ENCODE measurements at regions not wholly inside any gene's neighbourhood (a gene's known extent, or its start where the extent isn't known, plus 50 kb on each side); places are given as distances from the start of the nearest gene placed in this dataset.

GRCh38 chr10:94186722-94187121, 176.0 kb downstream of the NOC3L start:
- H3K79me2 ChIP-seq (ENCODE audit: control insufficient read depth in 1 of 2, insufficient read depth in 2 of 2, low read length in 2 of 2) = no peaks in the 10 kb centered on the region
- no peaks in the 10 kb centered on the region for H3K23me2 ChIP-seq (ENCODE audit: low read depth, low read length)
- H3K9ac ChIP-seq (replicated peaks in 1 of 4; ENCODE audit: extremely low read depth in 1 of 4, low read depth in 3 of 4, low read length in 3 of 4) = no peak overlapping the region
- no peak overlapping the region for H3K23ac ChIP-seq (ENCODE audit: insufficient read length)
- FAIRE-seq (no peak), DNase-seq (ENCODE audit: low read depth in 1 of 2, low spot score in 2 of 2) (no peak)
- no peaks in the 10 kb centered on the region for H3K9me3 ChIP-seq (ENCODE audit: insufficient read depth in 2 of 2, low read depth in 1 of 2, low read length in 1 of 2)
- H3K4me2 ChIP-seq (ENCODE audit: insufficient read depth in 1 of 2, low read depth in 2 of 2, low read length in 2 of 2) = no peak overlapping the region
- H4K20me1 ChIP-seq (replicated peaks in 1 of 2; ENCODE audit: control insufficient read depth in 1 of 2, insufficient read depth in 2 of 2, low read length in 2 of 2) = no peaks in the 10 kb centered on the region
- no peak overlapping the region for H3K4ac ChIP-seq (replicated peaks; ENCODE audit: insufficient read length, low read depth, low read length)
- H3K27ac ChIP-seq (ENCODE audit: low read depth, low read length) = no peak overlapping the region
- H3K18ac ChIP-seq (ENCODE audit: extremely low read depth, low read length) = no peak overlapping the region
- ChIA-PET CTCF (ENCODE audit: partially characterized antibody) (interaction anchor here (0.7 kb wide), 1 partner anchor 85 kb away, joined by 3 read pairs; no protein-coding TSS in a partner anchor), POLR2A (ENCODE audit: partially characterized antibody) (no interaction called here)
- H3K4me1 ChIP-seq (replicated peaks in 1 of 4; ENCODE audit: control insufficient read depth in 3 of 4, insufficient read depth in 4 of 4, low read length in 3 of 4) = no peaks in the 10 kb centered on the region
- H4K91ac ChIP-seq (replicated peaks; ENCODE audit: insufficient read length, low read length) = no peak overlapping the region
- H3K4me3 ChIP-seq (ENCODE audit: extremely low read depth in 1 of 4, insufficient read depth in 2 of 4, low read depth in 3 of 4, low read length in 4 of 4) = no peak overlapping the region
- no peak overlapping the region for H3K14ac ChIP-seq (ENCODE audit: insufficient read length)
- no peak overlapping the region for H2BK12ac ChIP-seq (ENCODE audit: low read depth, low read length)
- no peak overlapping the region for H4K5ac ChIP-seq (ENCODE audit: insufficient read length, low read depth, low read length)
- H3K79me1 ChIP-seq (ENCODE audit: low read depth, low read length) = no peaks in the 10 kb centered on the region
- no peak overlapping the region for H3K56ac ChIP-seq (replicated peaks; ENCODE audit: insufficient read length, low read depth, low read length)
- H2AK5ac ChIP-seq (ENCODE audit: low read depth, low read length) = no peak overlapping the region
- WGBS, 2 experiments (ENCODE audit: extremely low coverage in 1 of 2, insufficient coverage in 1 of 2, insufficient read length in 1 of 2, insufficient replicate concordance in 2 of 2, low coverage in 1 of 2, low lambda C conversion rate in 2 of 2, missing lambda C conversion rate in 1 of 2) = 98% methylated on average over 2 of the region's 2 CpGs; no CpG with 5 or more reads in 1 of the 2 experiments
- H2BK15ac ChIP-seq (ENCODE audit: low read length) = no peak overlapping the region
- no peaks in the 10 kb centered on the region for H3K36me3 ChIP-seq (ENCODE audit: control insufficient read depth in 2 of 4, insufficient read depth in 4 of 4, low read length in 3 of 4)
- 0 out of 7 replicates have a peak, but pooled peaks cover 0 to 2% (median 0%) of the 10 kb centered on the region in 4 experiments for H3K27me3 ChIP-seq (replicated peaks in 1 of 4; ENCODE audit: control insufficient read depth in 3 of 4, extremely low read depth in 1 of 4, insufficient read depth in 3 of 4, low read length in 3 of 4)
- no peak overlapping the region for H2BK5ac ChIP-seq (ENCODE audit: low read depth, low read length)
- TF ChIP-seq BCL11A (IDR thresholded peaks at IDR 0.05; ENCODE audit: low read depth in 2 of 2, low read length in 2 of 2) (no peak), ATF3 (IDR thresholded peaks at IDR 0.05; ENCODE audit: insufficient read depth, low read depth, low read length) (no peak), EZH2 (IDR thresholded peaks at IDR 0.05; ENCODE audit: low read depth, low read length, severe bottlenecking) (no peak), TEAD4 (IDR thresholded peaks at IDR 0.05; ENCODE audit: low read depth, low read length) (no peak), RAD21 (IDR thresholded peaks at IDR 0.05 in 1 of 2, conservative IDR thresholded peaks at IDR 0.05 in 1 of 2; ENCODE audit: low read depth in 2 of 2, low read length in 2 of 2) (no peak)
- no peak overlapping the region for H2BK120ac ChIP-seq (replicated peaks; ENCODE audit: low read depth, low read length)
- H4K8ac ChIP-seq (ENCODE audit: extremely low read depth, insufficient read depth, low read length) = no peak overlapping the region
- no peak overlapping the region for H2BK20ac ChIP-seq (ENCODE audit: low read length)
- H2AFZ ChIP-seq (ENCODE audit: low read length) = no peak overlapping the region

Measured in H1 (cell line).